ENCODE measurements at regions not wholly inside any gene's neighbourhood (a gene's known extent, or its start where the extent isn't known, plus 50 kb on each side); places are given as distances from the start of the nearest gene placed in this dataset.

DNA sequence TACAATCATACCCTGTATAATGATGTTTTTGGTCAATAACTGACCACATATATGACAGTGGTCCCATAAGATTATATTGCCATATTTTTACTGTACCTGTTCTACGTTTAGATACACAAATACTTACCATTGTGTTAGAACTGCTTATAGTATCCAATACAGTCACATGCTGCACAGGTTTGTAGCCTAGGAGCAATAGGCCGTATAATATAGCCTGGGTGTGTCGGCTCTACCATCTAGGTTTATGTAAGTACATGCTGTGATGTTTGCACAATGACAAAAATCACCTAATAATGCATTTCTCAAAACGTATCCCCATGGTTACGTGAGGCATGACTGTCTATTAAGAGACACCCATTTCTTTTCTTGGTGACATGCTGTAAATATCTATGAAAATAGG, 55.0 kb upstream of the APCDD1 start:
- H3K27ac ChIP-seq (ENCODE audit: low read length): no peak overlapping the region
- H3K9me3 ChIP-seq (ENCODE audit: control insufficient read depth, low read depth, low read length): no peaks in the 10 kb centered on the region
- DNase-seq: no peak
- WGBS (ENCODE audit: insufficient coverage, low lambda C conversion rate): no CpG with 5 or more reads among the region's 5 CpGs
- H3K4me1 ChIP-seq (ENCODE audit: control insufficient read depth, insufficient read depth, low read length): no peaks in the 10 kb centered on the region
- no peak overlapping the region for H3K4me3 ChIP-seq (ENCODE audit: low read length)
- H3K27me3 ChIP-seq (ENCODE audit: control insufficient read depth, insufficient read depth, low read length): peaks cover 5% of the 10 kb centered on the region
- no peaks in the 10 kb centered on the region for H3K36me3 ChIP-seq (ENCODE audit: control insufficient read depth, insufficient read depth, low read length)

DNA sequence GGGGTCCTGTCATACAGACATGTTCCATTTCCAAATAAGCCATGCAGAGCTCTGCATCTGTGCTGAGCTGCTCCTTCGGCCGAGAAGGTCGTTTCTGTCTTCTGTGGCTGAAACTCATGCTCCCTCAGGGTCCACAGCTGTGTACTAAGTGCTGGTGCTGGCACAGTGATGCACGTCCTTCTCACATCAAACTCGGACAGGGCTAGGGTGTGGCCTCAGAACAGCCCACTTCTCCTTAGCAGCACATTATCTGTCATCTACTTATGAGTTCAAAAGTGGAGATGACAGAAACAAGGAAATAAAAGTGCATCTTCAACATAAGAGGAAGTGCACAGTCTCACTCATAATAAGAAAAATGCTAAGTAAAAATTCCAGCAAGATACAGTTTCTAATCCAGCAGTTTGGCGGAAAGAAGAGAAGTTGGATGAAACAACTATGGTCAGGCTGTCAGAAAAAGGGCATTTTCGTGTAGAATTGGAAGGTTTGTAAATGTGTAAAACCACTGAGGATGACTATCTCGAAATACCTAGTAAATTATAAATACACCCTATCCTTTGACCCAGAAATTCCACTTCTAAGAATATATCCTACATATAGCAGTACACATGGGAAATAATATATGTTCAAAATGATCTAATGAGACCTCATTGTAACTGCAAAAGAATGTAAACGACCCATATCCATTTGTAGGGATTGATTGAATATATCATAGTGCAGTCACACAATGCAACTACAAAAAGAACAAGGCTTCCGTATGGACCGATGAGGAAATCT, 53.7 kb upstream of the APCDD1 start:
- 95% methylated on average over 2 of the region's 11 CpGs for WGBS (ENCODE audit: insufficient coverage, low lambda C conversion rate)
- no peaks in the 10 kb centered on the region for H3K4me1 ChIP-seq (ENCODE audit: control insufficient read depth, insufficient read depth, low read length)
- H3K36me3 ChIP-seq (ENCODE audit: control insufficient read depth, insufficient read depth, low read length): no peaks in the 10 kb centered on the region
- H3K4me3 ChIP-seq (ENCODE audit: low read length): no peak overlapping the region
- H3K9me3 ChIP-seq (ENCODE audit: control insufficient read depth, low read depth, low read length): no peaks in the 10 kb centered on the region
- H3K27me3 ChIP-seq (ENCODE audit: control insufficient read depth, insufficient read depth, low read length): peaks cover 9% of the 10 kb centered on the region
- H3K27ac ChIP-seq (ENCODE audit: low read length): no peak overlapping the region
- no peak for DNase-seq

DNA sequence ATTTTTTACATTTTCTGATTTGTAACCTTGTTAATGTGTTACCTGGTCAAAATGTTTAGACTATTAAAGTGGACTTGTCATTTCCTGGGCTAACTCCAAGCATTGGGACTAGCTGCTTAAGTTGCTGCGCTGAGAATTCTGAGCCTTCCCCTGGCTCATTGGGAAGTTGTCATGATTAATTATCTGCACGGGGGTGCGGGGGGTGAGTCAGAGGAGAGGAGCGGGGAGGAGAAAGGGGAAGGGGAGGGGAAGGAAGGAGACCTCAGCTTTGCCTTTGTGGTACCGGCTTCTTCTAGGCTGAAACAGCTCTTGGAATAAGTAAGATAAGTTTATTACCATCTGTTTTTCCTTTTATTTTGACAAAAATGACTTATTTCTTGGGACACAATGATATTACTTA, 52.9 kb upstream of the APCDD1 start:
- Histone ChIP-seq H3K4me1 (ENCODE audit: control insufficient read depth, insufficient read depth, low read length) (no peaks in the 10 kb centered on the region), H3K27me3 (ENCODE audit: control insufficient read depth, insufficient read depth, low read length) (peaks cover 16% of the 10 kb centered on the region), H3K9me3 (ENCODE audit: control insufficient read depth, low read depth, low read length) (no peaks in the 10 kb centered on the region), H3K4me3 (ENCODE audit: low read length) (no peak overlapping the region), H3K27ac (ENCODE audit: low read length) (no peak overlapping the region), H3K36me3 (ENCODE audit: control insufficient read depth, insufficient read depth, low read length) (no peaks in the 10 kb centered on the region)
- DNase-seq: no peak
- no CpG with 5 or more reads among the region's 5 CpGs for WGBS (ENCODE audit: insufficient coverage, low lambda C conversion rate)

DNA sequence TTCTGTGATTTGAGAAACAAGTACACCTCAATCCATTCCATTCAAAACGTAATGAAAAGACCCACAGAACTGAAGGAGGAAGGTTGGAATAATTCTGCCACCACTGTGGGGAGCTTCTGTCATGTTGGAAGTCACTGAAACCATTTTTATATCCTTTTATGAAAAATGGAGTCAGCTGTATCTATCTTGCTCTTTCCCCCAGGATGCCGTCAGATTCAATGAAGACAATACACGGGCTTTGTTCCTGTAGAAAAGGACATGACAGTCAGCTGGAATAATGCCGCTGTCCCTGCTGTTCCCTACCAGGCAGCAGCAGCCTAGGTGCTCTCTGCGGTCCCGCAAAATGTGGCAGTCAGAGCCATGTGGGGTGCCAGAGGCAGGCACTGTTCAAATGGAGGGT, 52.5 kb upstream of the APCDD1 start:
- H3K27me3 ChIP-seq (ENCODE audit: control insufficient read depth, insufficient read depth, low read length): peaks cover 16% of the 10 kb centered on the region
- WGBS (ENCODE audit: insufficient coverage, low lambda C conversion rate): no CpG with 5 or more reads among the region's 6 CpGs
- no peak overlapping the region for H3K27ac ChIP-seq (ENCODE audit: low read length)
- no peaks in the 10 kb centered on the region for H3K9me3 ChIP-seq (ENCODE audit: control insufficient read depth, low read depth, low read length)
- DNase-seq: no peak
- H3K36me3 ChIP-seq (ENCODE audit: control insufficient read depth, insufficient read depth, low read length): no peaks in the 10 kb centered on the region
- no peak overlapping the region for H3K4me3 ChIP-seq (ENCODE audit: low read length)
- H3K4me1 ChIP-seq (ENCODE audit: control insufficient read depth, insufficient read depth, low read length): no peaks in the 10 kb centered on the region

DNA sequence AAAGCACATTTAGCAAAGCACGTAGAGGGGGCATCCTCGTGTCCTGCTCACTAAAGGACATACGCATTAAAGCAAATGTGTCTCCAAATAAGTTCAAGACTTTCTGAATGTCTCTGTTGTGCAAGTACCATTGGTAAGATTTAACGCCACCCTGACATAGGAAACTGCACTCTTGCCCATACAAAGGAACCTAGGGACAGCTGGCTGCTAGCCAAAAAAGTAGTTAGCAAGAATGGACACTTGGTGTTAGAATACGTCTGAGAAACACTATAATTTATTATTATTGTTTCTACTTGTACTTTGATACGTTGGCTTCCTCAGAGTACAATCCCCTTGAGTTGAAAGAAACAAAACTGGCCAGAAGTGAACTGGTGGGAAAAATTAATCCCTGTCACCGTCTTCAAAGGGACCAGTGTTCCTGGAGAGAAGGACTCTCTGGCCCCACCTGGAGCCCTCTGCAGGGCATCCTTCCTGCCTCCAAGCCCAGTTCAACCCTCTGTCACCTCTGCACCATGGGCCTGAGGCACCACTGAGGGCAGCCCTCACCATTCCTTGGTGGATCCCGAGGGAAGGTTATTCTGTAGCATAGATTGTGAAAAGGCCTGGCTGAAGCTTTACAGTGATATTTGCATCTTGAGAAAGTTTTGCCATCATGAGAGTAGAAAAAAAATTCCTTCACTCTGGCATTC, 51.4 kb upstream of the APCDD1 start:
- Histone ChIP-seq H3K9me3 (ENCODE audit: control insufficient read depth, low read depth, low read length) (no peaks in the 10 kb centered on the region), H3K27ac (ENCODE audit: low read length) (no peak overlapping the region), H3K4me1 (ENCODE audit: control insufficient read depth, insufficient read depth, low read length) (no peaks in the 10 kb centered on the region), H3K4me3 (ENCODE audit: low read length) (no peak overlapping the region), H3K27me3 (ENCODE audit: control insufficient read depth, insufficient read depth, low read length) (peaks cover 16% of the 10 kb centered on the region), H3K36me3 (ENCODE audit: control insufficient read depth, insufficient read depth, low read length) (no peaks in the 10 kb centered on the region)
- 75% methylated on average over 1 of the region's 8 CpGs for WGBS (ENCODE audit: insufficient coverage, low lambda C conversion rate)
- no peak for DNase-seq

DNA sequence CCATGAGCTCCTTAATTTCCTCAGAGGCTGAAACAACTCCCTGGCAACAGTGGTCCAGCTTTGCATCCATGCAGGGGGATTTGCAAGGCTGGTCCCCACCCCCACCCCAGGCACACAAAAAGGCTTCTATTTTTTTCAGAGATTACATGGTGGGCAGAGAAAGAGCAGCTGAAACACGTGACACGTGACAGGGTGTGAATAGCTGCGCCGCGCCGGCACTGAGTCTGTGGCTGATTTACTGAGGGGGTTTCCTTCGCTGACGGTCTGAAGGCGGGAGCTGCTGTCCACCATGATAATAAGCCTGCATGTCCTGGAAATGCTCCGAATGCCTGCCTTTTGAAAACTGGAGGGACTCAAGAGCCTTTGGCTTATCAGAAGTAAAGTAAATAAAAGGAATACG, 50.7 kb upstream of the APCDD1 start:
- Histone ChIP-seq H3K36me3 (ENCODE audit: control insufficient read depth, insufficient read depth, low read length) (no peaks in the 10 kb centered on the region), H3K4me1 (ENCODE audit: control insufficient read depth, insufficient read depth, low read length) (no peaks in the 10 kb centered on the region), H3K4me3 (ENCODE audit: low read length) (no peak overlapping the region), H3K27ac (ENCODE audit: low read length) (no peak overlapping the region), H3K27me3 (ENCODE audit: control insufficient read depth, insufficient read depth, low read length) (peaks cover 16% of the 10 kb centered on the region), H3K9me3 (ENCODE audit: control insufficient read depth, low read depth, low read length) (no peaks in the 10 kb centered on the region)
- DNase-seq: no peak
- WGBS (ENCODE audit: insufficient coverage, low lambda C conversion rate): 0% methylated on average over 1 of the region's 11 CpGs

DNA sequence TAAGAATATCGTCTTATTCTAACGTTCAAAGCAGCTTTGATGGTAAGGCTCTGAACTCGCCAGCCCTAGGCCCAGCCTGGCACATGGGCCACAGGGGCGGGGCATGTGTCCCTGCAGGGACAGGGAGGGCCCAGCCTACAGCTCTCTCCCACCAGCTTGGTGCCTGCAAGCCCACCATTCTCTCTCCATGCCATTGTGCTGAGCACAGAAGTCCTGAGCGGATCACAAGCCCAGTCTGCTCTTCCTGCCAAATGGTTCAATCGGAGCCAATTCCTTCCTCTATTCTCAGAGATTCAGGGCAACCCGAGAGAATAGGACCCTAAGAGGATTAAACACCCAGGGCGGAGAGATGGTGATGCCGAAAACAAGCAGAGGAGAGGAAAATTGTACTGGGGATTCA, 50.3 kb upstream of the APCDD1 start:
- DNase-seq: no peak
- Histone ChIP-seq H3K36me3 (ENCODE audit: control insufficient read depth, insufficient read depth, low read length) (no peaks in the 10 kb centered on the region), H3K9me3 (ENCODE audit: control insufficient read depth, low read depth, low read length) (no peaks in the 10 kb centered on the region), H3K27ac (ENCODE audit: low read length) (no peak overlapping the region), H3K4me3 (ENCODE audit: low read length) (no peak overlapping the region), H3K27me3 (ENCODE audit: control insufficient read depth, insufficient read depth, low read length) (peaks cover 16% of the 10 kb centered on the region), H3K4me1 (ENCODE audit: control insufficient read depth, insufficient read depth, low read length) (no peaks in the 10 kb centered on the region)
- WGBS (ENCODE audit: insufficient coverage, low lambda C conversion rate): no CpG with 5 or more reads among the region's 9 CpGs

All from large intestine (tissue), 3 donors.